ENCODE measurements at regions not wholly inside any gene's neighbourhood (a gene's known extent, or its start where the extent isn't known, plus 50 kb on each side); places are given as distances from the start of the nearest gene placed in this dataset.

GRCh38 chr6:8315154-8315553, 120.2 kb downstream of the SLC35B3 start:
- TF ChIP-seq, protein P1, sequence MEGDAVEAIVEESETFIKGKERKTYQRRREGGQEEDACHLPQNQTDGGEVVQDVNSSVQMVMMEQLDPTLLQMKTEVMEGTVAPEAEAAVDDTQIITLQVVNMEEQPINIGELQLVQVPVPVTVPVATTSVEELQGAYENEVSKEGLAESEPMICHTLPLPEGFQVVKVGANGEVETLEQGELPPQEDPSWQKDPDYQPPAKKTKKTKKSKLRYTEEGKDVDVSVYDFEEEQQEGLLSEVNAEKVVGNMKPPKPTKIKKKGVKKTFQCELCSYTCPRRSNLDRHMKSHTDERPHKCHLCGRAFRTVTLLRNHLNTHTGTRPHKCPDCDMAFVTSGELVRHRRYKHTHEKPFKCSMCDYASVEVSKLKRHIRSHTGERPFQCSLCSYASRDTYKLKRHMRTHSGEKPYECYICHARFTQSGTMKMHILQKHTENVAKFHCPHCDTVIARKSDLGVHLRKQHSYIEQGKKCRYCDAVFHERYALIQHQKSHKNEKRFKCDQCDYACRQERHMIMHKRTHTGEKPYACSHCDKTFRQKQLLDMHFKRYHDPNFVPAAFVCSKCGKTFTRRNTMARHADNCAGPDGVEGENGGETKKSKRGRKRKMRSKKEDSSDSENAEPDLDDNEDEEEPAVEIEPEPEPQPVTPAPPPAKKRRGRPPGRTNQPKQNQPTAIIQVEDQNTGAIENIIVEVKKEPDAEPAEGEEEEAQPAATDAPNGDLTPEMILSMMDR (conservative IDR thresholded peaks at IDR 0.05; ENCODE audit: low read depth in 2 of 2): no peak
- TF ChIP-seq CREB1 (CRISPR knock-in tag; IDR thresholded peaks at IDR 0.05; ENCODE audit: low read depth) (no peak), POLR2AphosphoS5 (IDR thresholded peaks at IDR 0.05; ENCODE audit: low read depth) (no peak), EZH2 (IDR thresholded peaks at IDR 0.05; ENCODE audit: low read depth, unreplicated experiment) (no peak), ZNF114 (CRISPR knock-in tag; IDR thresholded peaks at IDR 0.05) (no peak), EZH2phosphoT487 (IDR thresholded peaks at IDR 0.05; ENCODE audit: unreplicated experiment) (no peak), JUNB (IDR thresholded peaks at IDR 0.05; ENCODE audit: unreplicated experiment) (no peak), ETS1 (IDR thresholded peaks at IDR 0.05) (no peak), ZNF462 (CRISPR knock-in tag; IDR thresholded peaks at IDR 0.05) (no peak)
- TF ChIP-seq, protein P2, sequence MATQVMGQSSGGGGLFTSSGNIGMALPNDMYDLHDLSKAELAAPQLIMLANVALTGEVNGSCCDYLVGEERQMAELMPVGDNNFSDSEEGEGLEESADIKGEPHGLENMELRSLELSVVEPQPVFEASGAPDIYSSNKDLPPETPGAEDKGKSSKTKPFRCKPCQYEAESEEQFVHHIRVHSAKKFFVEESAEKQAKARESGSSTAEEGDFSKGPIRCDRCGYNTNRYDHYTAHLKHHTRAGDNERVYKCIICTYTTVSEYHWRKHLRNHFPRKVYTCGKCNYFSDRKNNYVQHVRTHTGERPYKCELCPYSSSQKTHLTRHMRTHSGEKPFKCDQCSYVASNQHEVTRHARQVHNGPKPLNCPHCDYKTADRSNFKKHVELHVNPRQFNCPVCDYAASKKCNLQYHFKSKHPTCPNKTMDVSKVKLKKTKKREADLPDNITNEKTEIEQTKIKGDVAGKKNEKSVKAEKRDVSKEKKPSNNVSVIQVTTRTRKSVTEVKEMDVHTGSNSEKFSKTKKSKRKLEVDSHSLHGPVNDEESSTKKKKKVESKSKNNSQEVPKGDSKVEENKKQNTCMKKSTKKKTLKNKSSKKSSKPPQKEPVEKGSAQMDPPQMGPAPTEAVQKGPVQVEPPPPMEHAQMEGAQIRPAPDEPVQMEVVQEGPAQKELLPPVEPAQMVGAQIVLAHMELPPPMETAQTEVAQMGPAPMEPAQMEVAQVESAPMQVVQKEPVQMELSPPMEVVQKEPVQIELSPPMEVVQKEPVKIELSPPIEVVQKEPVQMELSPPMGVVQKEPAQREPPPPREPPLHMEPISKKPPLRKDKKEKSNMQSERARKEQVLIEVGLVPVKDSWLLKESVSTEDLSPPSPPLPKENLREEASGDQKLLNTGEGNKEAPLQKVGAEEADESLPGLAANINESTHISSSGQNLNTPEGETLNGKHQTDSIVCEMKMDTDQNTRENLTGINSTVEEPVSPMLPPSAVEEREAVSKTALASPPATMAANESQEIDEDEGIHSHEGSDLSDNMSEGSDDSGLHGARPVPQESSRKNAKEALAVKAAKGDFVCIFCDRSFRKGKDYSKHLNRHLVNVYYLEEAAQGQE (IDR thresholded peaks at IDR 0.05; ENCODE audit: unreplicated experiment): no peak

All from GM23338 (cell line).